ENCODE measurements at regions not wholly inside any gene's neighbourhood (a gene's known extent, or its start where the extent isn't known, plus 50 kb on each side); places are given as distances from the start of the nearest gene placed in this dataset.

- TF ChIP-seq CTCF (IDR thresholded peaks at IDR 0.05) (no peak), POLR2A (IDR thresholded peaks at IDR 0.05) (no peak)
Measured at GRCh38 chr7:33730958-33731357, 174.4 kb upstream of the BMPER start.

All from esophagus squamous epithelium (tissue), 4 donors.